Osteoblast (primary cell): ENCODE measurements at regions not wholly inside any gene's neighbourhood (a gene's known extent, or its start where the extent isn't known, plus 50 kb on each side); places are given as distances from the start of the nearest gene placed in this dataset.

Experiments
- DNase-seq: peaks from one replicate; pipeline ENCODE4 v3.0.0; 2011; ENCODE audit warnings: low spot score, mixed read lengths; ENCODE audit not compliant: insufficient read length; ENCODE audit errors: missing footprints
- H2AFZ ChIP-seq: 2 replicates; pipeline ENCODE4 v1.6.0; 2011; ENCODE audit warnings: mild to moderate bottlenecking, low read length
- H3K27ac ChIP-seq: 2 replicates; pipeline ENCODE4 v1.5.1; 2011; ENCODE audit warnings: mild to moderate bottlenecking, low read depth, low read length, moderate library complexity
- H3K27me3 ChIP-seq: 2 replicates; pipeline ENCODE4 v1.6.0; 2012; ENCODE audit warnings: mild to moderate bottlenecking, control low read depth, inconsistent platforms, low read length, moderate library complexity; ENCODE audit not compliant: insufficient read depth
- H3K36me3 ChIP-seq: 2 replicates; pipeline ENCODE4 v1.5.1; 2011; ENCODE audit warnings: mild to moderate bottlenecking, low read length, control low read depth, moderate library complexity; ENCODE audit not compliant: insufficient read depth
- H3K4me1 ChIP-seq: 2 replicates; pipeline ENCODE4 v1.5.1; 2011; ENCODE audit warnings: mild to moderate bottlenecking, low read length, control low read depth, moderate library complexity; ENCODE audit not compliant: insufficient read depth
- H3K4me2 ChIP-seq: 2 replicates; pipeline ENCODE4 v1.6.0; 2011; ENCODE audit warnings: mild to moderate bottlenecking, low read length; ENCODE audit not compliant: insufficient read depth
- H3K4me3 ChIP-seq: fragments of 200-600 bp; sonication (generic); 3 replicates; pipeline ENCODE4 v1.5.1; 2012; ENCODE audit warnings: mild to moderate bottlenecking, low read length, inconsistent platforms; ENCODE audit not compliant: insufficient read depth
- H3K79me2 ChIP-seq: 2 replicates; pipeline ENCODE4 v1.6.0; 2012; ENCODE audit warnings: mild to moderate bottlenecking, low read length, control low read depth, inconsistent platforms; ENCODE audit not compliant: insufficient read depth
- H3K9me3 ChIP-seq: 2 replicates; pipeline ENCODE4 v1.5.1; 2011; ENCODE audit warnings: low read depth, low read length, control low read depth
- H4K20me1 ChIP-seq: 2 replicates; pipeline ENCODE4 v1.6.0; 2012; ENCODE audit warnings: mild to moderate bottlenecking, low read length, control low read depth; ENCODE audit not compliant: insufficient read depth
- TF ChIP-seq, protein P1 (sequence below): IDR thresholded peaks from 2 replicates; pipeline ENCODE4 v1.5.1; 2011; ENCODE audit warnings: mild to moderate bottlenecking, low read depth, low read length, moderate library complexity; ENCODE audit errors: extremely low read depth

- Histone ChIP-seq H3K4me1 (no peaks in the 10 kb centered on the region), H3K27me3 (no peaks in the 10 kb centered on the region), H3K36me3 (no peaks in the 10 kb centered on the region), H3K4me3 (no peak overlapping the region), H3K79me2 (no peaks in the 10 kb centered on the region), H3K27ac (no peak overlapping the region), H3K4me2 (no peak overlapping the region), H4K20me1 (no peaks in the 10 kb centered on the region), H2AFZ (no peak overlapping the region), H3K9me3 (no peaks in the 10 kb centered on the region)
- TF ChIP-seq, protein P1, sequence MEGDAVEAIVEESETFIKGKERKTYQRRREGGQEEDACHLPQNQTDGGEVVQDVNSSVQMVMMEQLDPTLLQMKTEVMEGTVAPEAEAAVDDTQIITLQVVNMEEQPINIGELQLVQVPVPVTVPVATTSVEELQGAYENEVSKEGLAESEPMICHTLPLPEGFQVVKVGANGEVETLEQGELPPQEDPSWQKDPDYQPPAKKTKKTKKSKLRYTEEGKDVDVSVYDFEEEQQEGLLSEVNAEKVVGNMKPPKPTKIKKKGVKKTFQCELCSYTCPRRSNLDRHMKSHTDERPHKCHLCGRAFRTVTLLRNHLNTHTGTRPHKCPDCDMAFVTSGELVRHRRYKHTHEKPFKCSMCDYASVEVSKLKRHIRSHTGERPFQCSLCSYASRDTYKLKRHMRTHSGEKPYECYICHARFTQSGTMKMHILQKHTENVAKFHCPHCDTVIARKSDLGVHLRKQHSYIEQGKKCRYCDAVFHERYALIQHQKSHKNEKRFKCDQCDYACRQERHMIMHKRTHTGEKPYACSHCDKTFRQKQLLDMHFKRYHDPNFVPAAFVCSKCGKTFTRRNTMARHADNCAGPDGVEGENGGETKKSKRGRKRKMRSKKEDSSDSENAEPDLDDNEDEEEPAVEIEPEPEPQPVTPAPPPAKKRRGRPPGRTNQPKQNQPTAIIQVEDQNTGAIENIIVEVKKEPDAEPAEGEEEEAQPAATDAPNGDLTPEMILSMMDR, result no peak
- DNase-seq, result no peak
Observed at GRCh38 chr7:115125750-115126149, 203.9 kb downstream of the MDFIC start.

DNA sequence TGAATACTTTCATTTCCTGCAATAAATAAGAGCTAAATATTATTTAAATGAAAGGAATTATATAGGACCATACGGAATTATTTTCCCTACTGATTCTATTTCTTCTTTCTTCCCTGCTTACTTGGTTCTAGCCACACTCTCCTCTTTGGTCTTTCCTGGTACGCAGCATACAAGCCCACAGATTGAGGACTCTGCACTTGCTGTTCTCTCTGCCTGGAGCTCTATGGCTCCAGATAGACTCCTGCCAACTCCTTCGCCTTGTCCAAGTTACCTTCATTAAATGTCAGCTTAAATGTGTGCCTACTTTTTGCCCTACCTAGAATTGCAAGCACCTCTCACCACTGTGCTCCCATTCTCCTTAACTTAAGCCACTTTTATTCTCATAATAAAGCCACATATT lies 203.4 kb downstream of the MDFIC start:
- no peak overlapping the region for H3K4me2 ChIP-seq
- no peaks in the 10 kb centered on the region for H3K9me3 ChIP-seq
- H3K4me1 ChIP-seq, result no peaks in the 10 kb centered on the region
- H4K20me1 ChIP-seq, result no peaks in the 10 kb centered on the region
- H3K27ac ChIP-seq, result no peak overlapping the region
- TF ChIP-seq, protein P1, result no peak
- no peaks in the 10 kb centered on the region for H3K36me3 ChIP-seq
- H3K79me2 ChIP-seq, result no peaks in the 10 kb centered on the region
- no peak overlapping the region for H2AFZ ChIP-seq
- no peak for DNase-seq
- no peak overlapping the region for H3K4me3 ChIP-seq
- no peaks in the 10 kb centered on the region for H3K27me3 ChIP-seq

DNA sequence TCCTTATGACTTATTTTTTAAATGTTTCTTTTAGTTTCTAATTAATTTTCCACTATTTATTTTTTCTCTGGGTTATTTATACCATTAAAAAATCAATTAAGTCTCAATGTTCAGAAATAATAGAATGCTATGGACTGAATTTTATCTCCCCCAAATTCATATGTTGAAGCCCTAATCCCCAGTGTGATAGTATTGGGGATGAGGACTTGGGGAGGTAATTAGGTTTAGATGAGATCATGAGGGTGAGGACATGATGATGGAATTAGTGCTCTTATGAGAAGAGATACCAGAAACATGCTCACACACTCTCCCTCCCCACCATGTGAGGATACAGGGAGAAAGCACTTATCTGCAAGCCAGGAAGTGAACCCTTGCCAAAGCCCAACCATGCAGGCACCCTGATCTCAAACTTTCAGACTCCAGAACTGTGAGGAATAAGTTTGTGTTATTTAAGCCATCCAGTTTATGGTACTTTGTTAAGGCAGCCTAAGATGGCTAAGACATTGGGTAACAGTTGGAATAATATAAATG lies 202.6 kb downstream of the MDFIC start:
- no peak overlapping the region for H2AFZ ChIP-seq
- H3K36me3 ChIP-seq, result no peaks in the 10 kb centered on the region
- no peaks in the 10 kb centered on the region for H3K9me3 ChIP-seq
- no peak overlapping the region for H3K27ac ChIP-seq
- no peak overlapping the region for H3K4me2 ChIP-seq
- H3K27me3 ChIP-seq, result no peaks in the 10 kb centered on the region
- no peak overlapping the region for H3K4me3 ChIP-seq
- TF ChIP-seq, protein P1, result no peak
- DNase-seq, result no peak
- no peaks in the 10 kb centered on the region for H3K79me2 ChIP-seq
- H3K4me1 ChIP-seq, result no peaks in the 10 kb centered on the region
- H4K20me1 ChIP-seq, result no peaks in the 10 kb centered on the region

DNA sequence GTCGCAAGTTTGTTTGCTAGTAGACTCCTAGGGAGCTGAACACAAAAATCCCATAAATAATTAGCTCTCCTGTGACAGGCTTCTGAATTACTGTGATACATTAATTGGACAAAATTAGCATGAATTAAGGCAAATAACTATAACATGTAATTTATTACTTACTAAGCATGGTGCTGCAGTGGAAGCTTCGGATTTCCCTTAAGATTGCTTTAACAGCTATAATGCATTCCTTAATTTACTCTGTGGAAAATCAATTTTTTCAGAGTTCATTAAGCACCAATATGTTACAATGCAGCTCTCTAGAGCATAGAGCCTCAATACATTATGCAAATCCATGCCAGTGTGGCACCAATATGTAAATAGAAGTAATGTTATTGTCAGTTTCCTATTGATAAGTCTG lies 201.5 kb downstream of the MDFIC start:
- no peak for DNase-seq
- H4K20me1 ChIP-seq, result no peaks in the 10 kb centered on the region
- H3K36me3 ChIP-seq, result no peaks in the 10 kb centered on the region
- TF ChIP-seq, protein P1, result no peak
- H3K4me1 ChIP-seq, result no peaks in the 10 kb centered on the region
- H3K27ac ChIP-seq, result no peak overlapping the region
- H3K79me2 ChIP-seq, result no peaks in the 10 kb centered on the region
- H3K4me3 ChIP-seq, result no peak overlapping the region
- no peak overlapping the region for H2AFZ ChIP-seq
- H3K4me2 ChIP-seq, result no peak overlapping the region
- no peaks in the 10 kb centered on the region for H3K27me3 ChIP-seq
- no peaks in the 10 kb centered on the region for H3K9me3 ChIP-seq
